ENCODE measurements at regions not wholly inside any gene's neighbourhood (a gene's known extent, or its start where the extent isn't known, plus 50 kb on each side); places are given as distances from the start of the nearest gene placed in this dataset.

GRCh38 chr7:84510505-84510904, 315.9 kb upstream of the SEMA3A start:
- no peak for TF ChIP-seq CTCF (conservative IDR thresholded peaks at IDR 0.05; ENCODE audit: low read length)
- TF ChIP-seq EZH2phosphoT487 (IDR thresholded peaks at IDR 0.05; ENCODE audit: borderline replicate concordance): no peak
- no peak overlapping the region for H3K4me2 ChIP-seq (ENCODE audit: low read depth, low read length, poor library complexity, severe bottlenecking)
- no peaks in the 10 kb centered on the region for H3K4me1 ChIP-seq (ENCODE audit: insufficient read depth, low read length, poor library complexity, severe bottlenecking)
- H4K20me1 ChIP-seq (ENCODE audit: insufficient read depth, low read length, poor library complexity, severe bottlenecking): no peaks in the 10 kb centered on the region
- no peaks in the 10 kb centered on the region for H3K79me2 ChIP-seq (ENCODE audit: insufficient read depth, low read length)
- H2AFZ ChIP-seq (ENCODE audit: low read length): no peak overlapping the region
- H3K9ac ChIP-seq (ENCODE audit: low read depth, low read length, poor library complexity, severe bottlenecking): no peak overlapping the region
- no peak overlapping the region for H3K4me3 ChIP-seq (ENCODE audit: low read length, poor library complexity, severe bottlenecking)
- no peaks in the 10 kb centered on the region for H3K9me3 ChIP-seq (ENCODE audit: insufficient read depth, low read depth, low read length)
- H3F3A ChIP-seq (ENCODE audit: low read depth): no peaks in the 10 kb centered on the region
- H3K9me2 ChIP-seq (replicated peaks; ENCODE audit: low read depth, low read length): no peaks in the 10 kb centered on the region
- H3K27me3 ChIP-seq (ENCODE audit: insufficient read depth, low read length, poor library complexity, severe bottlenecking): no peaks in the 10 kb centered on the region
- no peaks in the 10 kb centered on the region for H3K36me3 ChIP-seq (ENCODE audit: insufficient read depth, low read length)

- no peaks in the 10 kb centered on the region for H3F3A ChIP-seq (ENCODE audit: low read depth)
- no peak overlapping the region for H3K4me2 ChIP-seq (ENCODE audit: low read depth, low read length, poor library complexity, severe bottlenecking)
- no peaks in the 10 kb centered on the region for H3K9me2 ChIP-seq (replicated peaks; ENCODE audit: low read depth, low read length)
- no peak overlapping the region for H2AFZ ChIP-seq (ENCODE audit: low read length)
- H3K36me3 ChIP-seq (ENCODE audit: insufficient read depth, low read length): no peaks in the 10 kb centered on the region
- no peaks in the 10 kb centered on the region for H3K4me1 ChIP-seq (ENCODE audit: insufficient read depth, low read length, poor library complexity, severe bottlenecking)
- TF ChIP-seq EZH2phosphoT487 (IDR thresholded peaks at IDR 0.05; ENCODE audit: borderline replicate concordance) (no peak), CTCF (conservative IDR thresholded peaks at IDR 0.05; ENCODE audit: low read length) (no peak)
- H3K9ac ChIP-seq (ENCODE audit: low read depth, low read length, poor library complexity, severe bottlenecking): no peak overlapping the region
- H3K27me3 ChIP-seq (ENCODE audit: insufficient read depth, low read length, poor library complexity, severe bottlenecking): no peaks in the 10 kb centered on the region
- H3K9me3 ChIP-seq (ENCODE audit: insufficient read depth, low read depth, low read length): no peaks in the 10 kb centered on the region
- H3K79me2 ChIP-seq (ENCODE audit: insufficient read depth, low read length): no peaks in the 10 kb centered on the region
- H4K20me1 ChIP-seq (ENCODE audit: insufficient read depth, low read length, poor library complexity, severe bottlenecking): no peaks in the 10 kb centered on the region
- H3K4me3 ChIP-seq (ENCODE audit: low read length, poor library complexity, severe bottlenecking): no peak overlapping the region
Observed at GRCh38 chr7:84509522-84509921, 314.9 kb upstream of the SEMA3A start.

GRCh38 chr7:84508606-84509005, 314.0 kb upstream of the SEMA3A start:
- no peak overlapping the region for H3K4me3 ChIP-seq (ENCODE audit: low read length, poor library complexity, severe bottlenecking)
- no peaks in the 10 kb centered on the region for H3F3A ChIP-seq (ENCODE audit: low read depth)
- H3K27me3 ChIP-seq (ENCODE audit: insufficient read depth, low read length, poor library complexity, severe bottlenecking): no peaks in the 10 kb centered on the region
- H3K79me2 ChIP-seq (ENCODE audit: insufficient read depth, low read length): no peaks in the 10 kb centered on the region
- H3K4me2 ChIP-seq (ENCODE audit: low read depth, low read length, poor library complexity, severe bottlenecking): no peak overlapping the region
- H2AFZ ChIP-seq (ENCODE audit: low read length): no peak overlapping the region
- no peak overlapping the region for H3K9ac ChIP-seq (ENCODE audit: low read depth, low read length, poor library complexity, severe bottlenecking)
- H3K4me1 ChIP-seq (ENCODE audit: insufficient read depth, low read length, poor library complexity, severe bottlenecking): no peaks in the 10 kb centered on the region
- no peaks in the 10 kb centered on the region for H3K9me2 ChIP-seq (replicated peaks; ENCODE audit: low read depth, low read length)
- H3K36me3 ChIP-seq (ENCODE audit: insufficient read depth, low read length): no peaks in the 10 kb centered on the region
- no peaks in the 10 kb centered on the region for H4K20me1 ChIP-seq (ENCODE audit: insufficient read depth, low read length, poor library complexity, severe bottlenecking)
- H3K9me3 ChIP-seq (ENCODE audit: insufficient read depth, low read depth, low read length): no peaks in the 10 kb centered on the region
- TF ChIP-seq EZH2phosphoT487 (IDR thresholded peaks at IDR 0.05; ENCODE audit: borderline replicate concordance) (no peak), CTCF (conservative IDR thresholded peaks at IDR 0.05; ENCODE audit: low read length) (no peak)

Measured in Loucy (cell line).